Mesendoderm (in vitro differentiated cells): ENCODE measurements at regions not wholly inside any gene's neighbourhood (a gene's known extent, or its start where the extent isn't known, plus 50 kb on each side); places are given as distances from the start of the nearest gene placed in this dataset.
"Not testable (repeated sequence)": the region's sequence is repeated elsewhere in the genome, so short reads cannot be mapped to it uniquely, and the experiment has no call there.

Experiments used
- DNase-seq: peaks from one replicate; pipeline ENCODE4 v3.0.0; 2013
- H2AK5ac ChIP-seq: 2 replicates; pipeline ENCODE4 v1.6.1; 2013; ENCODE audit warnings: low read length, inconsistent platforms
- H2BK120ac ChIP-seq: 2 replicates; pipeline ENCODE4 v1.6.1; 2013; ENCODE audit warnings: low read depth, mild to moderate bottlenecking, low read length, moderate library complexity, mixed read lengths
- H2BK15ac ChIP-seq: replicated peaks from 2 replicates; pipeline ENCODE4 v1.6.1; 2013; ENCODE audit warnings: low read depth, mild to moderate bottlenecking, moderate library complexity
- H2BK5ac ChIP-seq: 2 replicates; pipeline ENCODE4 v1.6.1; 2013; ENCODE audit warnings: low read length, inconsistent platforms
- H3K18ac ChIP-seq: 2 replicates; pipeline ENCODE4 v1.6.1; 2013; ENCODE audit warnings: mild to moderate bottlenecking, low read length, mixed read lengths
- H3K23ac ChIP-seq: one replicate; pipeline ENCODE4 v1.6.1; 2013; ENCODE audit warnings: low read length
- H3K27ac ChIP-seq: 2 replicates; pipeline ENCODE4 v1.5.1; 2013; ENCODE audit warnings: low read depth, mild to moderate bottlenecking, inconsistent platforms, low read length, moderate library complexity
- H3K27me3 ChIP-seq: 2 replicates; pipeline ENCODE4 v1.6.1; 2013; ENCODE audit warnings: low read length, control low read depth, mild to moderate bottlenecking, inconsistent platforms; ENCODE audit not compliant: insufficient read depth, poor library complexity
- H3K36me3 ChIP-seq: 2 replicates; pipeline ENCODE4 v1.6.1; 2013; ENCODE audit warnings: low read length, inconsistent platforms; ENCODE audit not compliant: control insufficient read depth, insufficient read depth
- H3K4ac ChIP-seq: one replicate; pipeline ENCODE4 v1.6.1; 2013; ENCODE audit warnings: low read depth, mild to moderate bottlenecking, low read length, moderate library complexity
- H3K4me1 ChIP-seq: 2 replicates; pipeline ENCODE4 v1.6.1; 2013; ENCODE audit warnings: low read depth, low read length, inconsistent platforms; ENCODE audit not compliant: control insufficient read depth
- H3K4me2 ChIP-seq: 2 replicates; pipeline ENCODE4 v1.6.1; 2013; ENCODE audit warnings: low read length
- H3K4me3 ChIP-seq: 2 replicates; pipeline ENCODE4 v1.5.1; 2013; ENCODE audit warnings: mild to moderate bottlenecking, low read length
- H3K56ac ChIP-seq: one replicate; pipeline ENCODE4 v1.6.1; 2013; ENCODE audit warnings: low read length
- H3K79me1 ChIP-seq: 2 replicates; pipeline ENCODE4 v1.6.1; 2013; ENCODE audit warnings: low read length, inconsistent platforms
- H3K79me2 ChIP-seq: 2 replicates; pipeline ENCODE4 v1.6.1; 2013; ENCODE audit warnings: mild to moderate bottlenecking, low read length; ENCODE audit not compliant: control insufficient read depth, insufficient read depth
- H3K9ac ChIP-seq: 2 replicates; pipeline ENCODE4 v1.6.1; 2013; ENCODE audit warnings: low read length, inconsistent platforms
- H4K5ac ChIP-seq: one replicate; pipeline ENCODE4 v1.6.1; 2013; ENCODE audit warnings: low read length
- H4K8ac ChIP-seq: one replicate; pipeline ENCODE4 v1.6.1; 2013; ENCODE audit warnings: low read depth, mild to moderate bottlenecking, control low read depth, low read length, moderate library complexity
- WGBS: extraction: QIAGEN DNeasy Blood & Tissue Kit; methylation state at CpG from one replicate; pipeline ENCODE4 v1.1.7; 2013; ENCODE audit warnings: low lambda C conversion rate, missing lambda C conversion rate; ENCODE audit not compliant: insufficient coverage; ENCODE audit errors: extremely low coverage; 5-methylcytosine and 5-hydroxymethylcytosine counted together

GRCh38 chr21:22359599-22359998 is 1361.4 kb downstream of the NCAM2 start:
- not testable (repeated sequence) for H3K9ac ChIP-seq, DNase-seq, H3K4ac ChIP-seq, H4K8ac ChIP-seq, H4K5ac ChIP-seq, H2BK120ac ChIP-seq, H3K4me2 ChIP-seq, H3K4me1 ChIP-seq, H2BK15ac ChIP-seq, H3K79me1 ChIP-seq, H3K4me3 ChIP-seq, H2BK5ac ChIP-seq, H3K23ac ChIP-seq, H3K27me3 ChIP-seq, H3K27ac ChIP-seq, H3K18ac ChIP-seq, H3K56ac ChIP-seq, H3K79me2 ChIP-seq, H2AK5ac ChIP-seq, H3K36me3 ChIP-seq
- no CpG with 5 or more reads among the region's 5 CpGs for WGBS

- H3K4ac ChIP-seq, result no peak overlapping the region
- H3K23ac ChIP-seq, result no peak overlapping the region
- WGBS, result no CpG with 5 or more reads among the region's 7 CpGs
- no peak overlapping the region for H2BK15ac ChIP-seq
- no peaks in the 10 kb centered on the region for H3K79me2 ChIP-seq
- H3K9ac ChIP-seq, result no peak overlapping the region
- peak; percentile 29 for DNase-seq
- no peak overlapping the region for H4K8ac ChIP-seq
- H2BK120ac ChIP-seq, result no peak overlapping the region
- no peak overlapping the region for H4K5ac ChIP-seq
- H2AK5ac ChIP-seq, result no peak overlapping the region
- H2BK5ac ChIP-seq, result no peak overlapping the region
- no peak overlapping the region for H3K4me3 ChIP-seq
- H3K18ac ChIP-seq, result no peak overlapping the region
- H3K27ac ChIP-seq, result no peak overlapping the region
- no peak overlapping the region for H3K56ac ChIP-seq
- no peaks in the 10 kb centered on the region for H3K27me3 ChIP-seq
- no peaks in the 10 kb centered on the region for H3K36me3 ChIP-seq
- no peaks in the 10 kb centered on the region for H3K4me1 ChIP-seq
- no peak overlapping the region for H3K4me2 ChIP-seq
- H3K79me1 ChIP-seq, result no peaks in the 10 kb centered on the region
These were observed 1365.3 kb downstream of the NCAM2 start for GRCh38 chr21:22363504-22363903.

- no peak overlapping the region for H3K4me3 ChIP-seq
These were observed 1366.0 kb downstream of the NCAM2 start for GRCh38 chr21:22364163-22364562.

GRCh38 chr21:22374218-22374969 is 1376.2 kb downstream of the NCAM2 start:
- Histone ChIP-seq H3K4ac (peak overlapping the region; percentile 70), H3K79me2 (no peaks in the 10 kb centered on the region), H3K4me3 (no peak overlapping the region), H2AK5ac (no peak overlapping the region), H4K5ac (no peak overlapping the region), H3K23ac (no peak overlapping the region), H3K27me3 (no peaks in the 10 kb centered on the region), H4K8ac (no peak overlapping the region), H2BK15ac (no peak overlapping the region), H3K79me1 (no peaks in the 10 kb centered on the region), H3K56ac (no peak overlapping the region), H3K18ac (no peak overlapping the region), H3K27ac (no peak overlapping the region), H3K4me1 (peaks cover 4% of the 10 kb centered on the region), H3K9ac (no peak overlapping the region), H3K36me3 (no peaks in the 10 kb centered on the region), H3K4me2 (no peak overlapping the region), H2BK120ac (no peak overlapping the region), H2BK5ac (no peak overlapping the region)
- no CpG with 5 or more reads among the region's 7 CpGs for WGBS
- DNase-seq, result peak; percentile 86

More at GRCh38 chr21:22364163-22364562, 1366.0 kb downstream of the NCAM2 start:
- Histone ChIP-seq H3K27ac (no peak overlapping the region), H4K8ac (no peak overlapping the region), H2BK120ac (no peak overlapping the region), H3K23ac (no peak overlapping the region), H3K4me1 (no peaks in the 10 kb centered on the region), H2AK5ac (no peak overlapping the region), H3K36me3 (no peaks in the 10 kb centered on the region), H3K4ac (no peak overlapping the region), H3K79me2 (no peaks in the 10 kb centered on the region), H3K18ac (no peak overlapping the region), H2BK15ac (no peak overlapping the region), H3K56ac (no peak overlapping the region), H4K5ac (no peak overlapping the region), H3K79me1 (no peaks in the 10 kb centered on the region), H2BK5ac (no peak overlapping the region), H3K9ac (no peak overlapping the region), H3K27me3 (no peaks in the 10 kb centered on the region), H3K4me2 (no peak overlapping the region)
- DNase-seq, result no peak
- WGBS, result 100% methylated on average over 1 of the region's 5 CpGs

GRCh38 chr21:22377795-22378194 is 1379.6 kb downstream of the NCAM2 start:
- H3K79me2 ChIP-seq, H3K79me1 ChIP-seq, H3K18ac ChIP-seq, H3K36me3 ChIP-seq, H2AK5ac ChIP-seq, H3K56ac ChIP-seq, H3K23ac ChIP-seq, H3K4me3 ChIP-seq, H3K4me2 ChIP-seq, H2BK15ac ChIP-seq, DNase-seq, H3K27me3 ChIP-seq, H3K4me1 ChIP-seq, H3K27ac ChIP-seq, H3K4ac ChIP-seq, H4K5ac ChIP-seq, H2BK120ac ChIP-seq, H2BK5ac ChIP-seq, H3K9ac ChIP-seq, H4K8ac ChIP-seq: not testable (repeated sequence)
- WGBS, result no CpG with 5 or more reads among the region's 3 CpGs

- Histone ChIP-seq H3K27ac (no peak overlapping the region), H3K18ac (no peak overlapping the region), H2AK5ac (no peak overlapping the region), H3K36me3 (no peaks in the 10 kb centered on the region), H3K79me2 (no peaks in the 10 kb centered on the region), H4K8ac (no peak overlapping the region), H3K23ac (no peak overlapping the region), H3K9ac (no peak overlapping the region), H3K4me2 (no peak overlapping the region), H3K56ac (no peak overlapping the region), H3K4ac (no peak overlapping the region), H2BK5ac (no peak overlapping the region), H3K79me1 (no peaks in the 10 kb centered on the region), H4K5ac (no peak overlapping the region), H3K4me3 (no peak overlapping the region), H2BK15ac (no peak overlapping the region), H3K4me1 (no peaks in the 10 kb centered on the region), H3K27me3 (no peaks in the 10 kb centered on the region), H2BK120ac (no peak overlapping the region)
- DNase-seq, result no peak
These were observed 1395.1 kb downstream of the NCAM2 start for GRCh38 chr21:22393324-22393723.
